Stimulated activated CD8-positive, alpha-beta memory T cell treated with anti-CD3 and anti-CD28 coated beads, Interleukin-12 subunit alpha, Interleukin-12 subunit beta, amount 100 ng/mL, for 24 hours (primary cell): ENCODE measurements at regions not wholly inside any gene's neighbourhood (a gene's known extent, or its start where the extent isn't known, plus 50 kb on each side); places are given as distances from the start of the nearest gene placed in this dataset.

Experiments used
- DNase-seq: peaks from one replicate; pipeline ENCODE4 v3.0.0-alpha.2; 2020; ENCODE audit errors: extremely low read depth

DNA sequence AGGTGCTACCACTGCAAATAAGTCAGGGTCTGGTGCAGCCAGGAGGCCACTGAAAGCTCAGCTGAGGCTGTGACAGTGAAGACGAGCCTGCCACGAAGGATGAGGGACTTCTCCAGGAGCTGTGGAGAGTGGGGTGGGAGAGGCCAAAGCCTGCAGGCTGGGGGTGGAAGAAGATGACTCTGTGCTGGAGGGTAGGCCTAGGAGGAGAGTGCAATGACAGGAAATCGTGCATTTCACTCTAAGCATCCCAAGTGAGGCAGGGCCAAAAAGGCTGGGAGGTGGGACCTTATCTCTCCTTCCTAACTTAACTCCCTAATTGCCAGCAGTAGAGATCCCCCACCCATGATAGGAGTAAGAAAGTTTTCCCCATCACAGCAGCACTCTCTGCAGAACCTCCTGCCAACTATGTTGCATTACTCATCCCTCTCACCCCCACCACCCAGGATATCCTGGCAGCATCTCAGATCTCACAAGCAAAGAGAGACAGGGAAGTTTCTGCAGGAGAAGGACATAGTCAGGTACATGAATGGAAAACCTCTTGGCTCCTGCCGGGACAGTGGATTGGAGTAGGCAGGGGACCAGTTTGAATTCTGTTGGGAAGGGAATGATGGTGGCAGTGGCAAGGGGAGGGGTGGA, 466.2 kb downstream of the CDH26 start:
- DNase-seq, result no peak

DNA sequence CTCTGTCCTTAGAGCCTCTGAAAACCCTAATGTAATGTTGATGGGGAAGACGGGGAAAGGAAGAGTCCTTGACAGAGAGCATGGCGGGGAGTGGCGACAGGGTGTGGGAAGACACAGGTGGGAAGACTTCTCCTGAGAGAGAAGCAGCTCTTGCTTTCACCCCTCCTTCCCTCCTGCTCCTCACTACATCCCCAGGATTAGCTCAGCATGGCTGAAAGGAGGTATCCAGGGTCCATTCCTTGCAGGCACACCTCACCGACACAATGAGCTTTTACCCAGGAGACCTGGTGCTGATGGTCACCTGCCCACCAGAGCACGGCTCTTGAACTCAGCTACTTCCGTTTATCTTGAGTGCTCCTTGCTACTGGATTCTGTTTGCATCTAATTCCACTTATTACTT, 469.3 kb downstream of the CDH26 start:
- DNase-seq, result no peak

DNA sequence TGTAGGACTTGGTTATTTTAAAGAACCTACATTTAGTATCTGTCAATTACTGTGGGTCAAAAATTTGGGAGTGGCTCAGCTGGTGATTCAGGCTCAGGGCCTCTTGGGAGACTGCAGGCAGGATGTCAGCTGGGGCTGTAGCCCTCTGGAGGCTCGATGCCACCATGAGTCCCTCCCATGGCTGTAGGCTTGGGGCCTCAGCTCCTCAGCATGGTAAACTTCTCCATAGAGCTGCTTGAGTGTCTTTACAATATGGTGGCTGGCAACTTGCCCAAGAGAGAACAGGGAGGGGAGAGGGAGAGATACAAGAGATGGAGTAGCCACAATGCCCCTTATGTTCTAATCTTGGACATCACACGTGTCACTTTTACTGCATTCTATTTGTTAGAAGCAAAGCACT, 470.4 kb downstream of the CDH26 start:
- no peak for DNase-seq

GRCh38 chr20:60430516-60431001, 472.3 kb downstream of the CDH26 start:
- DNase-seq, result no peak

DNA sequence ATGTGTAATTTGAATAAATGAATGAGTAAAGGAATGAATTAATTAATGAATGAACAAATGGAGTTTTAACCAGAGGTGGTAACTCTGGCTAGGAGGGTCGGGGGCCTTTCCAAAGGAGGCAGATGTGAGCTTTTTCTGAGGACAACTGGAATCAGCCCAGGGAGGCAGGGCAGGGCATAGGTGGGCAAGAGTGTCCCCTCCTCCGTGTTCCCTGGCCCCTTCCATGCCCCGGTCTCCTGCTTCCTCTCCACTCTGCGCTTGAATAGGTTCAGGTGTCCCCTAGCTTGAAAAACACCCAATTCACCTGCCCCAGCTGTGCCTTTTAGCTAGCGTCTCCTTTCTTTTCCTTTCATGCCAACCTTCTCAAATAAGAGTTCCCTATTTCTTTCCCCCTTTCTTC, 473.1 kb downstream of the CDH26 start:
- DNase-seq, result no peak

- no peak for DNase-seq
These were observed 479.2 kb downstream of the CDH26 start for GRCh38 chr20:60437418-60437817.

DNA sequence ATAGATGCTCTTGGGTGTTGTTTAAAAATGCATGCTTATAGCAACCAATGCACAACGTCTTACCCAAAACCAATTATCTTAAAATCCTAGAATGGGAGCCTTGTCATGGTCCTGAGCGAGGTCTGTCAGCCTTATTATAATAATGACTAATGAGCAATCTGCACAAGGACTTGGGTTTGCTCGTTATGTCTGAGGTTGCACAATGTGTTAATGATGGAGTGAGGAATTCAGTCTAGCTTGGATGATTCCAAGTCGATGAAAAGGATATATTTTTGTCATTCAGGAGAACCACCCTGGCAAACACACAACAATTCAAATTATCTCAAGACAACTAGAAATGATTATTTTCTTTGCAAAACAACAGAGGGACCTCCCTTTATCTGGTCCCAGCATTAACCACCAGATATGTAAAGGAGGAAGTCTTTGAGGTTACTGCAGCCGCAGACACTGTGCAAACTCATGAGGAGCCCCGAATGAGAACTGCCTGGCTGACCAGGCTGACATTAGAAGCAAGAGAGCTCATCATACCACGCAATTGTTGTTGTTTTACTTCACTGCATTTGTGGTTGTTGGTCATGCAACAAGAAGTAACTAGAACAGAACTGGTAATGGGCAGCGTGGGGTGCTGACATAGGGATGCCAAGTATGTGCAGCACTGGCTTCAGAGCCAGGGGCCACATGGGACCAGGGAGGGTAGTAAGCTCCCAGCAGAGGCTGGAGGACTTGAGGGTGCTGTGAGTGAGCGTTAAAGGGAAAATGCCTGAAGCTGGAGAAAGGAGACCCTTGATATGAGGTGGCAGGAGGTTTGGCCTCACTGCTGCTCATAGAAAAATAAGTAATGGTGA, 488.3 kb downstream of the CDH26 start:
- no peak for DNase-seq

DNA sequence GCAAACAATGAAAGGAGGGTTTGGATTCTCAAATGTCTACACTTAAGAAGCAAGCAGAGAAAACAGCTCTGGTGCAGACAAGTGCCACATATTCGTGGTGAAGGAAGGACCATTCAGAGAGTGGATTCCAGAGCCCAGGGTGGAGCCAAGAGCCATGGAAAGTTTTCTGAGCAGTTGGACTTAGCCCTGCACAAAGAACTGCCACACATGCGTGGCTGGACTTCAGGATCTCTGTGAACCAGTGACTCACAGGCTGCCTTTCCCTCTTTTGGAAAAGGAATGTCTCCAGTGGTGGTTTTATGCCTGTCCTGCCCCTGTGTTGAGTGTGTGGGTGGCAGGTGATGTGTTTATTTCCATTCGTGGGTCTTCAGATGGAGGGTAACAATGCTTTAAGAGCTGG, 489.5 kb downstream of the CDH26 start:
- no peak for DNase-seq

DNA sequence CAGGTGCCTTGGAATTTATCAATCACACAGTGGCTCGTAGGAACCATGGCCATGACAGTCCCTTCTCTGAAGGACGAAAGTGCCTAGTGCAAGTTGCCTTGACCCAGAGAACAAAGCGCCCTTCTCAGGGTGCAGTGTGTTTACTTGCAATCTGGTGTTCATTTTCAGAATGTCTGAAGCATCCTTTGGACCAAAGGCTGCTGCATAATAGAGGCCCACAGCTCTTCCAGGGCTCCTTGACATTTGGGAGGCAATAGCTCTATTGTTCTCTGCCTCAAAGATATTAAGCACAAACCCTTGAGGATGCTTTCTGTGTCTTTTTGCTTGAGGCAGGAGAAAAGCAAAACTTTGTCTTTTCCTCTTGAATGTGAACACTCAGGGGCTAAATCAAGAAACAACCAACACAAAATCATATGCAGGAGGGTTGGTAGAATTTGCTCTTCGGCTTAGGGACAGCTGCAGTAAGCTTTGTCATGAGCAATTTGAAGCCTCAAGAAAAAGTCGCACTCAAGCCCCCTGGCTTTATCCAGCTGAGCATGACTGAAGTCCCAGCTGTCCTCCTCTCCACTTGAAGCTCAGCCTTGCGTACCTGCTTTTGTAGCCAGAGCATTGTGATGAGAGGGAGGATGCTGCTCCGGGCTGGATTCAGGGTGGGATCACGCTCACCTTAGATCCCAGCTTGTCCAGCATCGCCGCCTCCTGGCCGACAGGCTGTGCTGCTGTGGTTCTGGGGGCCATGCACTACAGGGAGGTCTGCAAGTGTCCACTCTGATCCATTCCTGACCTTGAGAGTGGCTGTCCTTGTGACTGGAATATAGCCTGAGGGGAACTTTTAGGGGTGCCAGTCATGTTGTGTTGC, 495.4 kb downstream of the CDH26 start:
- no peak for DNase-seq

DNA sequence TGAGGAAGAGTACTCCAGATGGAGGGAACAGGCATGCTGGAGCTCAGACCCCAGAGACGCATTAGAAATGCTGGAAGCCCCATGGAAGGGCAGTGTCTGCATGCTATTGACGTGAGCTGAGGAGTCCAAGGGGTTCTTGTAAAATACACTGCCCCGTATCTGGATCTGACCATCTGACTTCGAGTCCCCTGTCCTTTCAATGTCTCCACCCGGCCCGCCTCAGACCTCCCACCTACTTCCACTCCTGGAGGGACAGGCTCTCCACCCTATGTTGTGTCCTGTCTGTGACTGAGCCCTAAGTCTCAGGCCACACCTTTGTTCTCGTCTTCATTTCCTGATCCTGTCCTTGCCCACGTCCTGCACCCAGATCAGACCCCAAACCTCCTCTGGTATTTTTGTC, 496.3 kb downstream of the CDH26 start:
- no peak for DNase-seq

DNA sequence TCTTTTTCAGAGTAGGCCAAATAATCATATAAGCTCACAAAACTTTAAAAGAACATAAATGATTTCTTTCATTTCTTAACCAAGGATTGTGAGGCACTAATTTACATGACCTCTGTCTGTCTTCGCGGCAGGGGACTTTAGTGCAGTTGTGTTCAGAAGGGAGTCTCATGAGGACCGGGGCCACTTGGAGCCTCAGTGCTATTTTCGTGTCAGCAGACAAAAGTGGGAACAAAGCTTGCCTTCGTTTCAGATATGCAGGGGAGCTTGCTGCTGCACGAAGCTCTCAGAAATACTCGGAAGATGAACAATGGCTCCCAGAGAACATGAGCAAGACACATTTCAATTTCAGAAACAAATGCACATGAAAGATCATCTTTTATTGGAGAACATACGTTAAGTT, 497.0 kb downstream of the CDH26 start:
- no peak for DNase-seq

GRCh38 chr20:60459212-60459611, 501.0 kb downstream of the CDH26 start:
- DNase-seq, result no peak

- DNase-seq, result no peak
These were observed 503.8 kb downstream of the CDH26 start for GRCh38 chr20:60461993-60462392.

DNA sequence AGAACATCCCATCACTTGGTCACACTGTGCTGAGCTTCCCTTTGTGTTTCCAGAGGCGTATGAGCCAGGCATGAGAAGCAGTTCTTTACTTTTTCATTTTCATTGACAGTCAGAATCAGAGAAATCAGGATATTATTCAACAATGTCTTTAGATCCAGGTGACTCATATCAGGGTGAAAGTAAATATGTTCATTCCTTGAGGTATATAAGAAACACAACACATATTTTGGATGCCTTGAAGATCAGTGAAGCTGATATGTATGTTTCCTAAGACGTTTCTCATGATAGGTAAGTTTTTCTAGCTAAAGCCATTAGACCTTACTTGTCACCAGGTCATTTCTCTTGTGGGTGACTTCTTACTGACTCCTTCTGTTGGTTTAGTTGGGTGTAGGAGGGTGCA, 505.6 kb downstream of the CDH26 start:
- no peak for DNase-seq

DNA sequence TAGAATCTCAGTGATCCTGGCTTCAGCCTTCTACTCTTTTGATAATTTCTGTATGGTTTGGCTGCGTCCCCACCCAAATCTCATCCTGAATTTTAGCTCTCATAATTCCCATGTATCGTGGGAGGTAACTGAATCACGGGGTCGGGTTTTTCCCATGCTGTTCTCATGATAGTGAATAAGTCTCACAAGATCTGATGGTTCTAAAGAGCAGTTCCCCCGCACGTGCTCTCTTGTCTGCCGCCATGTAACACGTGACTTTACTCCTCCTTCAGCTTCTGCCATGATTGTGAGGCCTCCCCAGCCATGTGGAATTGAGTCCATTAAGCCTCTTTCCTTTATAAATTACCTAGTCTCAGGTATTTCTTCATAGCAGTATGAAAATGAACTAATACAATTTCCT, 507.2 kb downstream of the CDH26 start:
- no peak for DNase-seq

GRCh38 chr20:60465993-60466686, 507.9 kb downstream of the CDH26 start:
- no peak for DNase-seq

DNA sequence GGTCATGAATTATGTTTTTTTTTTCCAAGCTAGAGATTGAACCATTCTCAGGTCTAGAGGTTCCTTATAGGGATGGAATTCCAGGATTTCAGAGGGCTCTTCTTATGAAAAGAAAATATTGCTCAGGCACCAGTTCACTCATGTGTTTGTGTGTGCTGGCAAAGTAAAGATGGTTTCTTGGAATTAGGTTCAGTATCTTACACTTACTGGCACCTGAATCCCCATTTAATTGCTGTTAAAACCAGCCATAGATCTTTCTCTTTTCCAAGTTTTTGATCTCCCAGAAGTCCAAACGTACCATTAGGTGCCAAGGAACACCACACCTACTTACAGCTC, 508.4 kb downstream of the CDH26 start:
- DNase-seq, result no peak

- DNase-seq, result no peak
These were observed 508.9 kb downstream of the CDH26 start for GRCh38 chr20:60467078-60467477.

- DNase-seq, result no peak
These were observed 509.5 kb downstream of the CDH26 start for GRCh38 chr20:60467771-60468170.

- DNase-seq, result no peak
These were observed 511.6 kb downstream of the CDH26 start for GRCh38 chr20:60469829-60470228.

DNA sequence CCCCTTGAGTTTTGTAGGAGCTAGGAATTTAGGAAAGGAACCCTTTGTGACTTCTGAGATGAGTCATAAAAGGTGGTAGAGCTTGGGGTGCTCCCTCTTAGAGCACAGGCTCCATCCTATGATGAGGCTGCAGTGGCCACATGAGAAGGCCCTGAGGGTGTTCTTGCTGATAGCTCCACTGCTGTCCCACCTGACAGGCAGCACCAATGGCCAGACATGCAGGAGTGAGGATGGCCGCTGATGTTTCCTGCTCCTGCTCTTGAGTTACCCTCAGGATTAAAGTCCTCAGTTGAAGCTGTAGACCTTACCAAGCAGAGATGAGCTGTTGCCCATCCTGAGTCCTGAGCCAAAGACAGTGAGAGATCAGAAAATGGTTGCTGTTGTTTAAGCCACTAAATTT, 512.1 kb downstream of the CDH26 start:
- no peak for DNase-seq

DNA sequence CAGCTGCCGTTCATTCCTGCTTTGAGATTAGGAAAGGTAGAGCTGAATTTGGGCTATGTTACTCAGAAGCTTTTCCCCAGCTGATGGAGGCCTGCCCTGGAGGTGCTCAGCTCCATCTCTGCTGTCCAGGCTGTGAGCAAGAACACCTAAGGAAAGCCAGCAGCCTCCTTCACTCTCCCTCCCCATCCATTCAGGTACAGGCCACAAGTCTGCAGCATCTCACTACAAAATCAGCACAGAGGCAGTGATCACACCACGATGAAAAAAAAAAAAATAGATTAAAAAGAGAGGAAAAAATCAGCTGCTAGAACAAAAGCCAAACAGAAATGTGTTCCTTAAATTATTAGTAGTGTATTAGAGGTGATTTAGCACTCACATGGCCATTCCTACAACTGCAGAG, 515.0 kb downstream of the CDH26 start:
- no peak for DNase-seq
